ENCODE measurements at regions not wholly inside any gene's neighbourhood (a gene's known extent, or its start where the extent isn't known, plus 50 kb on each side); places are given as distances from the start of the nearest gene placed in this dataset.
"Not testable (repeated sequence)": the region's sequence is repeated elsewhere in the genome, so short reads cannot be mapped to it uniquely, and the experiment has no call there.

- TF ChIP-seq CTCF (IDR thresholded peaks at IDR 0.05; ENCODE audit: low read depth, low read length): no peak
Observed at GRCh38 chr5:10019236-10019635, 230.5 kb downstream of the ATPSCKMT start.

DNA sequence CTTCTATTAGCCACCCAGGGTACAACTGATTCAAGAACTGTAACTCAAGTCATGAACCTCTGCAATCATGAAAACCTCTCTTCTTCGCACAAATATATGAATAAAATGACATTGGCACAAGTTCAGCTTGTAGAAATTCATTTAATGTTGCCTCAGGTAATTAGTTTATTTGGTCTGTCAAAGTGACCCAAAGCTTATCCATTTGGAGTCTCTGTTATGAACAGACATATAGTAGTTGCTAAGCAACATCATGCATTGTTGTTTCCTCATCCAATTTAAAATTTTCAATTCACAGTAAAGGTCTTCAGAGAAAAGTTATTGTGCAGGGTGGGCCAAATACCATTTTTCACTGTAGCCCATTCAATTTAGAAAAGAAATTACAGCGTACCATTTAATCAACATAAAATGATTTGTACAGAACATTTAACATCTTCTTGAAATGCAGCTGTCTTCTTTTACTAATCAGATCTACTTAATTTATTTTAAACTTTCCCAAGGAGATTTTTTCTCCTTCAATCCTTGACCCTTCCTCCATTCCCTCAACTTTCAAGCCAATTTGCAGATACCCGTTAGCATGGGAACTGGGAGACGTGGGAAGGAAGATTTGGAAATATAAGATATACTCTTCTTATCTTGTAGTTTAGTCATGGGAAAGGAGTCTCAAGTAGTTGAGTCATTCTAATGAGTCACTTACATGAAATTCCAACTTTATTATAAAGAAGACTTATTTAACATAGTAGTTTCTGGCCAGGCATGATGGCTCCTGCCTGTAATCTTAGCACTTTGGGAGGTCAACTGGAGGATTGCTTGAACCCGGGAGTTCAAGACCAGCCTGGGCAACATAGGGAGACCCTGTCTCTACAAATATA is 231.3 kb downstream of the ATPSCKMT start:
- no peaks in the 10 kb centered on the region for H3K36me3 ChIP-seq
- no peaks in the 10 kb centered on the region for H3K4me1 ChIP-seq (ENCODE audit: low read depth)
- no peaks in the 10 kb centered on the region for H3K27me3 ChIP-seq
- no peaks in the 10 kb centered on the region for H3K9me3 ChIP-seq (ENCODE audit: low read depth)
- no peak overlapping the region for H3K4me3 ChIP-seq
- peak in 1 of 2 donors; percentile 93 for DNase-seq (ENCODE audit: low read depth in 1 of 2, low spot score in 1 of 2)
- TF ChIP-seq CTCF (IDR thresholded peaks at IDR 0.05; ENCODE audit: low read depth, low read length): no peak
- H3K27ac ChIP-seq: no peak overlapping the region

More at GRCh38 chr5:10019236-10019635, 230.5 kb downstream of the ATPSCKMT start:
- no peak overlapping the region for H3K4me3 ChIP-seq
- H3K9me3 ChIP-seq (ENCODE audit: low read depth): no peaks in the 10 kb centered on the region
- no peaks in the 10 kb centered on the region for H3K36me3 ChIP-seq
- no peaks in the 10 kb centered on the region for H3K27me3 ChIP-seq
- peak in 1 of 2 donors; percentile 42 for DNase-seq (ENCODE audit: low read depth in 1 of 2, low spot score in 1 of 2)
- no peak overlapping the region for H3K27ac ChIP-seq
- no peaks in the 10 kb centered on the region for H3K4me1 ChIP-seq (ENCODE audit: low read depth)

DNA sequence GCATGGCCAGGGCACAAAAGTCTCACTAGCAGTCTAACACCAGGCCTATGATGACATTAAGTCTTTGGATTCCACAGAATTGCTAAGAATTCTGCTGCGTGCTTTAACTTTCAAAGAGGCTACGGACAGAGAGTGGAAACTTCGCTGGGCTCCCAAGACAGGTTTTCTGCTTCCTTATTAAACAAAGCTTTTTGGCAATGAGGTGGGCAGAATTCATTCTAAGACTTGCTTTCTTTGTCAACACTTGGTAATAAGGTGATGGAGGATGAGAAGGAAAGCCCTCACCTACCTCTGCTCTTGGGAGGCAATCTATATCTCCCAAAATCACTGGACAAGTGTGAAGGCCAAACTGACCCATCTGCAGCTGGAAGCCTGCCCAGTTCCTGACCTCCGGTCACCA is 231.9 kb downstream of the ATPSCKMT start:
- no peaks in the 10 kb centered on the region for H3K9me3 ChIP-seq (ENCODE audit: low read depth)
- TF ChIP-seq CTCF (IDR thresholded peaks at IDR 0.05; ENCODE audit: low read depth, low read length): no peak
- no peaks in the 10 kb centered on the region for H3K27me3 ChIP-seq
- no peak for DNase-seq (ENCODE audit: low read depth in 1 of 2, low spot score in 1 of 2)
- H3K27ac ChIP-seq: no peak overlapping the region
- H3K36me3 ChIP-seq: no peaks in the 10 kb centered on the region
- no peak overlapping the region for H3K4me3 ChIP-seq
- no peaks in the 10 kb centered on the region for H3K4me1 ChIP-seq (ENCODE audit: low read depth)

- H3K4me3 ChIP-seq; H3K4me1 ChIP-seq (ENCODE audit: low read depth); H3K27ac ChIP-seq; H3K36me3 ChIP-seq; H3K9me3 ChIP-seq (ENCODE audit: low read depth); H3K27me3 ChIP-seq: not testable (repeated sequence)
- peak in 1 of 2 donors; percentile 35 for DNase-seq (ENCODE audit: low read depth in 1 of 2, low spot score in 1 of 2)
Observed at GRCh38 chr5:10016559-10016958, 233.1 kb downstream of the ATPSCKMT start.

GRCh38 chr5:10015681-10016080 is 234.0 kb downstream of the ATPSCKMT start:
- not testable (repeated sequence) for H3K27me3 ChIP-seq; H3K9me3 ChIP-seq (ENCODE audit: low read depth); H3K36me3 ChIP-seq; H3K4me3 ChIP-seq; DNase-seq (ENCODE audit: low read depth in 1 of 2, low spot score in 1 of 2); H3K27ac ChIP-seq; H3K4me1 ChIP-seq (ENCODE audit: low read depth)

DNA sequence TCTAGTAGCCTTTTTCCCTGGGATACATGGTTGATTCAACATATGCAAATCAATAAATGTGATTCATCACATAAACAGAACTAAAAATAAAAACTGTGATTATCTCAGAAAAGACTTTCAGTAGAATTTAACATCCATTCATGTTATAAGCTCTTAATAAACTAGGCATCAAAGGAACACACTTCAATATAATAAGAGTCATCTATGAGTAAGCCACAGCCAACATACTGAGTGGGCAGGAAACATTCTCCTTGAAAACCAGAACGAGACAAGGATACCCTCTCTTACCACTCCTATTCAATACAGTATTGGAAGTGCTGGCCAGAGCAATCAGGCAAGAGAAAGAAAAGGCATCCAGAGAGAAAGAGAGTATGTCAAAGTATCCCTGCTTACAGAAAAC is 239.9 kb downstream of the ATPSCKMT start:
- Histone ChIP-seq H3K27me3 (no peaks in the 10 kb centered on the region), H3K9me3 (ENCODE audit: low read depth) (no peaks in the 10 kb centered on the region), H3K27ac (no peak overlapping the region), H3K4me3 (no peak overlapping the region), H3K4me1 (ENCODE audit: low read depth) (no peaks in the 10 kb centered on the region), H3K36me3 (no peaks in the 10 kb centered on the region)
- DNase-seq (ENCODE audit: low read depth in 1 of 2, low spot score in 1 of 2): no peak
- no peak for TF ChIP-seq CTCF (IDR thresholded peaks at IDR 0.05; ENCODE audit: low read depth, low read length)

All from cardiac muscle cell (in vitro differentiated cells and primary cell).